Stimulated activated CD4-positive, alpha-beta T cell treated with anti-CD3 and anti-CD28 coated beads, Interleukin-1b, Interleukin-23, amount 100 ng/mL, for 4 hours (primary cell): ENCODE measurements at regions not wholly inside any gene's neighbourhood (a gene's known extent, or its start where the extent isn't known, plus 50 kb on each side); places are given as distances from the start of the nearest gene placed in this dataset.
"Not testable (repeated sequence)": the region's sequence is repeated elsewhere in the genome, so short reads cannot be mapped to it uniquely, and the experiment has no call there.

Experiments
- DNase-seq, 2 donors: peaks; one replicate each; pipeline ENCODE4 v3.0.0-alpha.2; 2020; ENCODE audit warnings: low read depth in 2 of 2

GRCh38 chr5:136740228-136740627 lies 374.9 kb upstream of the TRPC7 start:
- DNase-seq: no peak

GRCh38 chr5:136739271-136739670 lies 373.9 kb upstream of the TRPC7 start:
- DNase-seq: not testable (repeated sequence)

GRCh38 chr5:136738829-136739228 lies 373.5 kb upstream of the TRPC7 start:
- no peak for DNase-seq

DNA sequence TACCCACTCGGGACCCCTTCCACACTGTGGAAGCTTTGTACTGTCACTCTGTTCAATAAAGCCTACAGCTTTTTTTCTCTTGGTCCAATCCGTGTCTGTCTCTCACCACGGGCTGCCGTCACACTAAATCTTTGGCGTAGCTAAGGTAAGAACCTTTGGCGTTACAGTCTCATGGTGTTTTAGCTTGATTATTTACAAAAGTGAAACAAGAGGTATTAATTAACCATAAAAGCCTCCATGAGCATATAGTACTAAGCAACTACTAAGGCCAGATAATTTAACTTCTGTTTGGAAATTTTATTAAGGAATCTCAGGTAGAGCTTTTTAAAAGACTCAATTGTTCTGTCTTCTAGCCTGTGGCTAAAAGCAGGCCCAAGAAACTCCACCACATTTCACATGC lies 370.7 kb upstream of the TRPC7 start:
- no peak for DNase-seq

DNA sequence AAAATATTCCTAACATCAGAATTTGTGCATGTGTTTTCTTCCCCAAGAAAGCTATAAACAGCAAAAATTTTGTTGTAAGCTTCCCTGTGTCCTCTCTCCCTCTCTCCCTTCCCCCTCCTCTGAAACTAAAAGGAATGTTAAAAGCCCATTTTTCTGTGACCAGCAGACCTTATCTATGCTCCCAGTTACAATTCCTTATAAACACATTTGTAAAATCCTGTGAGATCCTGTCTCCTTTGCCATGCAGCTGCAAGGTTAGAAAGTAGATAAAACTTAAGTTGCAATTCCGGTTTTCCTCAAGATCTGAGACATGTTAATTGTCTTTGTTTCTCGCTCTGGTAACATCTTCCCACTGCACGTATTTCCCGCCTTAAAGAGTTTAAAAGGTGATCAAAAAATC lies 370.3 kb upstream of the TRPC7 start:
- DNase-seq: not testable (repeated sequence)

GRCh38 chr5:136734628-136735027 lies 369.3 kb upstream of the TRPC7 start:
- no peak for DNase-seq

- no peak for DNase-seq
Observed at GRCh38 chr5:136732751-136733150, 367.4 kb upstream of the TRPC7 start.

DNA sequence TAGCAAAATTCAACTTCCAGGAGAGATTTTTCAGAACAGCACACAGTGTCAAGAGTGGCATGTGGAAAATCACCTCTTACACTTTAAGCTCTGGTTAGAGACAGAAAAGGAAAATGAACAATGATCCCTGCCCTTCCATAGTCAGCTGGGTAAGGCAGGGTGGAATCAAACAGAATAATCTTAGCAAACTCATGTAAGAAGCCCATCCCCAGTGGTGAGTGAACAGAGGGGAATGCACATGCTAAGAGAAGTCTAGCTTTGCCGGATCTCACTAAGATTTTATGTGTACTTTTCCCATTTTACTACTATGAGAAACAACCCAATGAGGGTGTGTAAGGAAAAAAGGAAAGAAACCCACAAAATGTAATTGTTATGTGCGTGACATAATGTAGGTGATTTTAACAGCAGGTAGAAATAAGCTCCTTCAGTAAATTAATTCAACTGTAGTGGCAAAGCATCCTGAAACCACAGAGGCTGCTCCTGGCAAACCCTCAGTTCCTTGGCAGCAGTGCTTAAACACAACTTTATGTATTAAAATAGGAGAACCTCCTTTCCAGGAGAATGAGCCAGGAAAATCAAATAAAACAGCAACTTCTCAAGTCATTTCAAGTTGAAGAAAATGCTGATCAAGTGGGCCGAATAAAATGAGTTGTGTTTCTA lies 366.0 kb upstream of the TRPC7 start:
- no peak for DNase-seq

DNA sequence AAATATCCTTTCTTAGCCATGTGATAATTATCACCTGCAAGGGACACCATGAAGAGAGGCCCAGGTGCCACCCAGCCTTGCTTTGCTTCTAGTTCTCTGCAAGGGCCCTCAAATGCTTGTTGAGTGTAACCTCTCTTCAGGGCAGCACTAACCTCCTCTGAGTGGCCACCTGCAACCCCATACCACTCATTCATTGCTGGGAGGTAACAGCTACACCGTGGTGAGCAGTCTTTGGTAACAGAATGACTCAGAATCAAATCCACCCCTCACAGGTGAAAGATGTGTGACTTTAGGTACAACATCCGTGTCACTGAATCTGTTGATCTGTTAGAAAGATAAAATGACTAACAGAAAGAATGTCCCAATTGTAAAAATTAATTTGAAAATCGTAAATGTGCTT lies 365.1 kb upstream of the TRPC7 start:
- no peak for DNase-seq

DNA sequence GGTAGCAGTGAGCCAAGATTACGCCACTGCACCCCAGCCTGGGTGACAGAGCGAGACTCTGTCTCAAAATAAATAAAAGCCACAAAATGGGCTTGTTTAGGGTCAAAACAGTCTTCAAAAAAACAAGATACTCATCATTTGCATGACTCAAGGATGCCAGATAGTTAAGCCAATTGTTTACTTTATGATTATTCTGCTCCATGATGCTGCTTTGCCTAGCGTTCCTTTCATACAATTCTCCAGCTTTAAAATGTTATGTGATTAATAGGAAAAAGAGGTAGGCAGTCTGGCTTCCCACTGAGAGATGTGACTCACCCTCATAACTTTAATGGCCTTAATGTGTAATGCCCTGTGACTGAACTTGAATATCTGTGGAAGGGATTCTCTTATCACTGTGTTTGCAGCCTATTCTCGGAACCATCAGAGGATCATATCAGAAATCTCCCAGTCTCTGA lies 364.6 kb upstream of the TRPC7 start:
- no peak for DNase-seq

DNA sequence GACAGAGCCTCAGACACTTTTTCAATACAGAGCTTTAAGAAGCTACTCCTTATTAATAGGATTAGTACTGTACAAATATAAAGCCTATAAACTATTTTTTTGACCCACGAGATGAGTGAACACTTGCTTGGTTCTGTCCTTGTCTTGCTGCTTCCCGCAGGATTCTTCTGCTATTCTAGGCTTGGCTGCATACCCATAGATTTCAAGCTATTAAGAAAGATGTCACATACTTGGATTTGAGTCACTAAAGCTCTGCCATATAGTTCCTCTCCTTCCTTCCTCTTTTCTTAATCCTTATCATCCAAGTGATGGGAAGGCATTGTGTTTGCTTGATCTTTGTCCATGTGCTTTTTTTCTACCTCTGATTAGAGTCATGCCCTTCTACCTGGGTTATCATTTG lies 361.2 kb upstream of the TRPC7 start:
- no peak for DNase-seq

DNA sequence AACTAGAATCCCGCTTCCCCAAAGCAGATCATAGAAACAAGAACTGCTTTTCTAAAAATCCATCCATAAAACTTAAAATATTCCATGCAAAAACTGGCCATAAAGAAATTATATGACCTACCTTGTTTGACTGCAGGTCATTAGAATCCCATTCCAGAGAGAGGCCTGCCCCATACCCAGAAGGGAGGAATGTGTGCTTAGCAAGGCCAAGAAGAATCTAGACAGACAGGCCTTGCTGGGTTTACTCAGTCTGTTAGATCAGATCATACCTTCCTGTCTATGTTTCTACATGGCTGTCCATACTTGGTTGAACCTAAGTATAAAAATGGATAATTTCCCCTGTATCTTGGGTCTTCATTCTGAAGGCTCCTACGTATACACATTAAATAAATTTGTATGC lies 358.8 kb upstream of the TRPC7 start:
- DNase-seq: no peak

GRCh38 chr5:136722581-136722980 lies 357.2 kb upstream of the TRPC7 start:
- no peak for DNase-seq

GRCh38 chr5:136722086-136722485 lies 356.7 kb upstream of the TRPC7 start:
- no peak for DNase-seq

- no peak for DNase-seq
Observed at GRCh38 chr5:136720674-136721073, 355.3 kb upstream of the TRPC7 start.

- DNase-seq: no peak
Observed at GRCh38 chr5:136717917-136718316, 352.6 kb upstream of the TRPC7 start.

DNA sequence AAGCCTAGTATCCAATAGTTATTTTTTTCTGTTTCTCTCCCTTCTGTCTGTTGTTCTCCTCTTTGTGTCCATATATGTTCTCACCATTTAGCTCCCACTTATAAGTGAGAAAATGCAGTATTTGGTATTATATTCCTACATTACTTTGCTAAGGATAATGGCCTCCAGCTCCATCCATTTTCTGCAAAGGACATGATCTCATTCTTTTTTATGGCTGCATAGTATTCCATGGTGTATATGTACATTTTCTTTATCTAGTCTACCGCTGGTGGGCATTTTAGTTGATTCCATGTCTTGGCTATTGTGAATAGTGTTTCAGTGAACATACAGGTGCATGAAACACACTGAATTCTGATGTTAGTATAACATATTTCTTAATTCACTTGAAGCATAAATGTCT lies 348.9 kb upstream of the TRPC7 start:
- no peak for DNase-seq

GRCh38 chr5:136712628-136713027 lies 347.3 kb upstream of the TRPC7 start:
- DNase-seq: no peak

DNA sequence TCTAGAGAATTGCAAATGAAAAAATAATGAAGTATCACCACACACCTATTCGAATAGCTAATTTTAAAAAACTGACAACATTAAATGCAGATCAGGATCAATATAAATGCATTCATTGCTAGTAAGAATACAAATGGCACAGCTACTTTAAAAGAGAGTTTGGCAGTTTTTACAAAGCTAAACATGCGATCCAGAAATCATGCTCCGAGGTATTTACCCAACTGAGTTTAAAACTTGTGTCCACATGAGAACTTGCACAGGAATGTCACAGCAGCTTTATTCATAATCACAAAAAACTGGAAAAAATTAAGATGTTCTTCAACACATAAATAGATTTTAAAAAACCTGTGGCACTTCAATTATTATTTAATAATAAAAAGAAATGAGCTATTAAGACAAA lies 345.5 kb upstream of the TRPC7 start:
- DNase-seq: no peak

DNA sequence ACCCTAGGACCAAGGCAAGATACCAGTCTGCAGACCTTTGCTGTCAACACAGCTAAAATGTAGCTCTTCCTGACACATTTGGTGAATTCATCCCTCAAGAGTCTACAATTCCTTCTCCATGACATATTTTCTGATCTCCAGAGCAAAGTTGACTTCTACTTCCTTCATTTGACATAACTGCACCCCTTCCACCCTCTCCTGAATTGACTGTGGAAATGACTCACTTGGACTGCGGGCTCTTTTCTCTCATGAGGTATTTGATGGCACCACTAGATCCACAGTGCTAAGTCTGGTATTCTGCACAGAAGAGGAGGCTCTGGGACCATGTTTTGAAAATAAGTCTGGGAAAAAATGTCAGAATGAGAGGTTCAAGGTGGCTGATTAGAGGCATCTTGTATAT lies 338.4 kb upstream of the TRPC7 start:
- DNase-seq: no peak

DNA sequence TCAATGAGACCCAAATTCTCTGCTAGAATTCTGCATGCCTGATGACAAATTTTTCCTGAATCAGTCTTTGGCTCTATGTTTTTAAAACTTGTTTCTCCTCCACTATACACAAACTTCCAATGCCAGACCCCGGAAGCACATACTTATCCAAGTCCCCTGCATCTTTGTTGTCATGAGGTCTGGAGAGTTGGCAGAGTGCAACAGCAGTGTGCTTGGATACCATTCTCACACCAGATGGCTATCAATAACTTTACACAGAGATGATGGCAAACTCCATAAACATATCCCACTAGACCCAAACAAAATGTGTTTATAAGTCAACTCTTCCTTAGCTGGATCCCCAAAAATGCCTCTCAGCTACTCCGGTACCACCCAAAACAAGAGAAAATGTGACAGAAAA lies 337.7 kb upstream of the TRPC7 start:
- no peak for DNase-seq

- no peak for DNase-seq
Observed at GRCh38 chr5:136701191-136701590, 335.8 kb upstream of the TRPC7 start.

DNA sequence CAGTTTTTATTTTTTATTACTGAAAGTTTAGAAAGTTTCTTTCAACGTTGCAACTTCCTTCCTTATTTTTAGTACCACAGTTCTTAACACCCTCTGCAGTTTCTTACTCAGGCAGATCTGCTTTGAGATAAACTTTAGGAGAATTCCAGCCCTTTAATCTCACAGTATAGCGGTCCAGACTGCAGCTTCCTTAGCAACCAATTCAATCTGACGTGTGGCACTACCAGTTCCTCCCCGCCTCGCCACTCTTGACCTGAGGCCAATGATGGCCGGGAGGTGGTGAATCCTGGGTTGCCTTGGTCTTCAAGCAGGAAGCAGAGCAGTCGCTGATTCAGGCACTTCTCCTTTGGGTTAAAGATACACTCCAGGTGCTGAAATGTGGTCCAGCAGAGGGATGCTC lies 334.3 kb upstream of the TRPC7 start:
- no peak for DNase-seq

GRCh38 chr5:136698970-136699369 lies 333.6 kb upstream of the TRPC7 start:
- DNase-seq: no peak
